ENCODE measurements at regions not wholly inside any gene's neighbourhood (a gene's known extent, or its start where the extent isn't known, plus 50 kb on each side); places are given as distances from the start of the nearest gene placed in this dataset.

GRCh38 chr7:136702913-136703312, 165.5 kb upstream of the CHRM2 start:
- H3K9me3 ChIP-seq (replicated peaks; ENCODE audit: control insufficient read depth, insufficient read depth, low read length): no peaks in the 10 kb centered on the region
- FAIRE-seq (no peak), DNase-seq (ENCODE audit: low read depth, low spot score) (no peak)
- no peaks in the 10 kb centered on the region for H3K79me2 ChIP-seq (ENCODE audit: control insufficient read depth, insufficient read depth, low read length)
- H3K4me1 ChIP-seq (ENCODE audit: control insufficient read depth, extremely low read depth, insufficient read depth, low read length): no peaks in the 10 kb centered on the region
- no peak overlapping the region for H3K4me3 ChIP-seq (replicated peaks in 1 of 3; ENCODE audit: insufficient read depth in 1 of 3, low read depth in 1 of 3, low read length in 3 of 3)
- intact Hi-C loops (cut with micrococcal nuclease): no loop called here
- POLR2A ChIA-PET: no interaction called here
- no peak overlapping the region for H3K27ac ChIP-seq (ENCODE audit: insufficient read depth, low read depth, low read length)
- H3K36me3 ChIP-seq (ENCODE audit: control insufficient read depth in 2 of 2, extremely low read depth in 1 of 2, insufficient read depth in 2 of 2, low read length in 2 of 2): no peaks in the 10 kb centered on the region
- H3K9ac ChIP-seq (replicated peaks; ENCODE audit: extremely low read depth, insufficient read depth, low read length): no peak overlapping the region
- no peak overlapping the region for H2AFZ ChIP-seq (ENCODE audit: low read depth, low read length)
- dilution Hi-C loops (cut with MboI; ENCODE audit: extremely low pct_ligation_motif_present, low sequenced_read_pairs): no loop called here
- no peaks in the 10 kb centered on the region for H4K20me1 ChIP-seq (replicated peaks; ENCODE audit: control insufficient read depth, extremely low read depth, insufficient read depth, low read length)
- CTCF ChIA-PET: no interaction called here
- H3K27me3 ChIP-seq (ENCODE audit: control insufficient read depth in 2 of 2, insufficient read depth in 2 of 2, low read length in 2 of 2): no peaks in the 10 kb centered on the region
- H3K4me2 ChIP-seq (ENCODE audit: insufficient read depth, low read length): no peak overlapping the region
- H3K9me1 ChIP-seq (replicated peaks; ENCODE audit: control insufficient read depth, extremely low read depth, insufficient read depth, low read length): no peaks in the 10 kb centered on the region
- TF ChIP-seq GATA2 (IDR thresholded peaks at IDR 0.05; ENCODE audit: insufficient read depth, insufficient read length, low read depth, low read length): no peak
- TF ChIP-seq POLR2AphosphoS5 (IDR thresholded peaks at IDR 0.05; ENCODE audit: insufficient read depth, low read depth, low read length): no peak
- TF ChIP-seq MYC (IDR thresholded peaks at IDR 0.05; ENCODE audit: low read depth, low read length): no peak
- TF ChIP-seq EZH2 (IDR thresholded peaks at IDR 0.05; ENCODE audit: borderline replicate concordance, low read depth, low read length, severe bottlenecking): no peak
- TF ChIP-seq CTCF (IDR thresholded peaks at IDR 0.05; ENCODE audit: extremely low read depth in 1 of 2, insufficient read depth in 1 of 2, low read depth in 1 of 2, low read length in 2 of 2): no peak
- TF ChIP-seq MAX (IDR thresholded peaks at IDR 0.05; ENCODE audit: insufficient read depth, insufficient read length): no peak
- TF ChIP-seq POLR2A (IDR thresholded peaks at IDR 0.05; ENCODE audit: low read depth, low read length): no peak
- no peak for TF ChIP-seq JUN (IDR thresholded peaks at IDR 0.05; ENCODE audit: borderline replicate concordance, insufficient read depth, insufficient read length, low read depth)
- BruUV-seq (replicated peaks): no TSS peak

All from endothelial cell of umbilical vein (primary cell).